Body of pancreas (tissue), 4 donors: ENCODE measurements at regions not wholly inside any gene's neighbourhood (a gene's known extent, or its start where the extent isn't known, plus 50 kb on each side); places are given as distances from the start of the nearest gene placed in this dataset.
A peak's percentile ranks its signal among the peaks of the same experiment; 100 is the strongest.

Source experiments
- ATAC-seq: fragments of 150-250 bp; one replicate; pipeline ENCODE4 v1.9.1; 2016
- DNase-seq, 4 donors: peaks; one replicate each; pipeline ENCODE4 v3.0.0-alpha.2; 2019
- H3K27ac ChIP-seq, 4 donors: fragments of 200-600 bp; sonication (generic); 1 replicate in 3 of 4; 2 replicates in 1 of 4; pipeline versions ENCODE4 v1.5.1 to v1.6.1; 2016 to 2019; ENCODE audit warnings: mild to moderate bottlenecking in 1 of 4, mixed read lengths in 1 of 4, moderate library complexity in 1 of 4
- H3K27me3 ChIP-seq, 2 donors: fragments of 200-600 bp; sonication (generic); one replicate each; pipeline ENCODE4 v1.6.0; 2016; ENCODE audit warnings: mild to moderate bottlenecking in 1 of 2
- H3K36me3 ChIP-seq, 2 donors: fragments of 200-600 bp; sonication (generic); replicated peaks in 1 of 2; 2 replicates each; pipeline ENCODE4 v1.5.1; 2016; ENCODE audit warnings: low read depth in 2 of 2; ENCODE audit not compliant: insufficient read depth in 1 of 2
- H3K4me1 ChIP-seq: fragments of 200-600 bp; sonication (generic); one replicate; pipeline ENCODE4 v1.6.0; 2016
- H3K4me3 ChIP-seq, 2 donors: fragments of 200-600 bp; sonication (generic); 1 replicate in 1 of 2; 2 replicates in 1 of 2; pipeline ENCODE4 v1.5.1; 2016 to 2019
- H3K9me3 ChIP-seq, 3 donors: fragments of 200-600 bp; sonication (generic); 1 replicate in 2 of 3; 2 replicates in 1 of 3; pipeline ENCODE4 v1.5.1; 2016
- POLR2A ChIP-seq, 3 donors: fragments of 450-650 bp; IDR thresholded peaks; one replicate each; pipeline ENCODE4 v1.6.1; 2016; ENCODE audit warnings: antibody characterized with exemption in 3 of 3, mild to moderate bottlenecking in 2 of 3
- WGBS, 2 donors: methylation state at CpG; one replicate each; pipeline ENCODE4 v1.1.5; 2017; 5-methylcytosine and 5-hydroxymethylcytosine counted together
- intact Hi-C: fragments of 100-400 bp; cut with DNase I; formaldehyde crosslinking; loops from one replicate; pipeline ENCODE4 v1.15.1; 2023
- TF ChIP-seq, protein P1 (sequence below), 7 experiments: fragments of 450-650 bp in 4 of 7; fragments of 200-600 bp in 3 of 7; sonication (generic) in 3 of 7; IDR thresholded peaks; one replicate each; pipeline ENCODE4 v1.5.1; 2016 to 2019; ENCODE audit warnings: antibody characterized with exemption in 7 of 7

DNA sequence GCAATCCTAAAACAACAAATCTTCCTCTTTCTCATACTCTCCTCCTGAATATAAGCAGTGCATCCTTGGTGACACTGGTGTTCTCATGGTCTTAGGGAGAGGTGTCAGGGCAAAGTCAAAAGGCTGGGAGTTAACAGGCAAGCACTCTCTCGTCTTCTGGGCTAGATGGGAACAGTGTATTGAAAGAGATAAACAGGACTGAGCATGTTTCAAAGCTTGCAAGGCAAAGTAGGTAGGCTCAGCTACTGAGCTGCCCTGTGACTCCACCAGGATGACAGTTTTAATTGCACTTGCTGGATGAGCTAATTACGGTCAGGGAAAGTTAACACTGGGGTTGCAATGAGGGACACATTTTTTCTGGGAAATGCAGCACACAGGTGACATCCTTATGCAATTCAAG, 554.9 kb upstream of the NRP1 start:
- no peaks in the 10 kb centered on the region for H3K9me3 ChIP-seq
- TF ChIP-seq, protein P1, sequence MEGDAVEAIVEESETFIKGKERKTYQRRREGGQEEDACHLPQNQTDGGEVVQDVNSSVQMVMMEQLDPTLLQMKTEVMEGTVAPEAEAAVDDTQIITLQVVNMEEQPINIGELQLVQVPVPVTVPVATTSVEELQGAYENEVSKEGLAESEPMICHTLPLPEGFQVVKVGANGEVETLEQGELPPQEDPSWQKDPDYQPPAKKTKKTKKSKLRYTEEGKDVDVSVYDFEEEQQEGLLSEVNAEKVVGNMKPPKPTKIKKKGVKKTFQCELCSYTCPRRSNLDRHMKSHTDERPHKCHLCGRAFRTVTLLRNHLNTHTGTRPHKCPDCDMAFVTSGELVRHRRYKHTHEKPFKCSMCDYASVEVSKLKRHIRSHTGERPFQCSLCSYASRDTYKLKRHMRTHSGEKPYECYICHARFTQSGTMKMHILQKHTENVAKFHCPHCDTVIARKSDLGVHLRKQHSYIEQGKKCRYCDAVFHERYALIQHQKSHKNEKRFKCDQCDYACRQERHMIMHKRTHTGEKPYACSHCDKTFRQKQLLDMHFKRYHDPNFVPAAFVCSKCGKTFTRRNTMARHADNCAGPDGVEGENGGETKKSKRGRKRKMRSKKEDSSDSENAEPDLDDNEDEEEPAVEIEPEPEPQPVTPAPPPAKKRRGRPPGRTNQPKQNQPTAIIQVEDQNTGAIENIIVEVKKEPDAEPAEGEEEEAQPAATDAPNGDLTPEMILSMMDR (IDR thresholded peaks at IDR 0.05) = no peak
- TF ChIP-seq POLR2A (IDR thresholded peaks at IDR 0.05) = no peak
- no peaks in the 10 kb centered on the region for H3K27me3 ChIP-seq
- intact Hi-C loops = no loop called here
- no peak for ATAC-seq
- 60 to 73% methylated on average over 2 of the region's 2 CpGs for WGBS, 2 donors
- H3K4me3 ChIP-seq = no peak overlapping the region
- H3K4me1 ChIP-seq = no peaks in the 10 kb centered on the region
- H3K36me3 ChIP-seq = no peaks in the 10 kb centered on the region
- DNase-seq = no peak
- no peak overlapping the region for H3K27ac ChIP-seq

DNA sequence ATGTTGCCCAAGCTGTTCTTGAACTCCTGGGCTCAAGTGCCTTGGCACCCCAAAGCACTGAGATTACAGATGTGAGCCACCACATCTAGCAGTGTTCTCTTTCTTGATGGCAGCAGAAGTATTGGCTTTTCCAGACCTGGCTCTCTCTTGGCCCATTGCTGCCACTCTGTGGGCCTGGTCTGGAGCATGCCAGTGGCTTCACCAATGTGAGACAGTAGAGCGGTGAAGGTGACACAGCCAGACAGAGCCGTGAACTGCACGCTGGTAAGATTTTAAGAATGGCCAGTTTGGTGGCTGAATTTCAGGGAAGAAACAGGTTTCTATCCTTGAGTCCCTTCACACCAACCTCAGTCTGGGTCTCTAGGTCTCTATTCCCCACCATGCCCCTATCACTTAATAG, 552.7 kb upstream of the NRP1 start:
- WGBS, 2 donors = 97% methylated on average over 3 of the region's 3 CpGs
- Histone ChIP-seq H3K4me3 (no peak overlapping the region), H3K27me3 (no peaks in the 10 kb centered on the region), H3K27ac (no peak overlapping the region), H3K36me3 (no peaks in the 10 kb centered on the region), H3K9me3 (no peaks in the 10 kb centered on the region), H3K4me1 (no peaks in the 10 kb centered on the region)
- intact Hi-C loops = no loop called here
- DNase-seq = no peak
- TF ChIP-seq POLR2A (IDR thresholded peaks at IDR 0.05) = no peak
- TF ChIP-seq, protein P1 (IDR thresholded peaks at IDR 0.05) = no peak
- no peak for ATAC-seq

DNA sequence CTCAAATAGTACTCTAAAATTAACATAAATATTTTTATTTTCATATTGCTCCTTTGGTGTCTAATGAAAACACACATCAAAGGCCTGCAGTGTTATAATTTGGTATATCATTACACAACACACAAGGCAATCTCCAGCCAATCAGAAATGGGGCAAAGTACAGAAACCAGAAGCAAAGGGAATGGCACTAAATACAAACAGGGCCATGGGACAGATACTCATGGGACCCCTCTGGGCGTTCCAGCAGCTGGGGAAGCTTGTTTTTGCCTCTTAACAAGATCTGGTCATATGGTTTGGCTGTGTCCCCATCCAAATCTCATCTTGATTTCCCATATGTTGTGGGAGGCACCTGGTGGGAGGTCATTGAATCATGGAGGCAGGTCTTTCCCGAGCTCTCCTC, 551.8 kb upstream of the NRP1 start:
- intact Hi-C loops = no loop called here
- 83% methylated on average over 2 of the region's 2 CpGs for WGBS, 2 donors
- Histone ChIP-seq H3K4me1 (no peaks in the 10 kb centered on the region), H3K27me3 (no peaks in the 10 kb centered on the region), H3K36me3 (no peaks in the 10 kb centered on the region), H3K4me3 (no peak overlapping the region), H3K9me3 (no peaks in the 10 kb centered on the region), H3K27ac (no peak overlapping the region)
- DNase-seq (no peak), ATAC-seq (no peak)
- TF ChIP-seq POLR2A (IDR thresholded peaks at IDR 0.05) = no peak
- TF ChIP-seq, protein P1 (IDR thresholded peaks at IDR 0.05) = no peak

DNA sequence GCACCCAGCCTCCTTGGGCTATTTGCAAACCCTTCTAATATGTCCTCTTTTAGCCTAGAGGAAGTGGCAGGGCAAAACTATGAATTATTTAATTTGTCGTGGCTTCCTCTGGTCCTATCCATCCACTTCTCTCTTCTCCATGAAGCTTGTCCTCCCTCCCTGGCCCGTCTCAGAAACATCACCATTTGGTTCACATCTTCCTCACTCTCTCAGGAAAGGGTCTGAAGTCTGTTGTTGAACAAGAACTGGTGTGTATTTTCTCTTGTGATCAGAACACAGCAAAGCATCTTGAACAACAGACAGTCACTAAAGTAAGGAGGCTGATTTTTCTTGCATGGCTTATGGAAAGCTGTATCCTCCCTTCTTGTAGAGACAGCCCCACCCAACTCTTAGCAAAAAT, 550.1 kb upstream of the NRP1 start:
- Histone ChIP-seq H3K27ac (peak overlapping the region in 2 of 4 donors; percentile 55 to 61), H3K4me1 (no peaks in the 10 kb centered on the region), H3K4me3 (no peak overlapping the region), H3K9me3 (no peaks in the 10 kb centered on the region), H3K27me3 (no peaks in the 10 kb centered on the region), H3K36me3 (no peaks in the 10 kb centered on the region)
- intact Hi-C loops = no loop called here
- 61 to 73% methylated on average over 2 of the region's 2 CpGs for WGBS, 2 donors
- ATAC-seq (no peak), DNase-seq (no peak)
- TF ChIP-seq, protein P1 (IDR thresholded peaks at IDR 0.05) = no peak
- TF ChIP-seq POLR2A (IDR thresholded peaks at IDR 0.05) = no peak

DNA sequence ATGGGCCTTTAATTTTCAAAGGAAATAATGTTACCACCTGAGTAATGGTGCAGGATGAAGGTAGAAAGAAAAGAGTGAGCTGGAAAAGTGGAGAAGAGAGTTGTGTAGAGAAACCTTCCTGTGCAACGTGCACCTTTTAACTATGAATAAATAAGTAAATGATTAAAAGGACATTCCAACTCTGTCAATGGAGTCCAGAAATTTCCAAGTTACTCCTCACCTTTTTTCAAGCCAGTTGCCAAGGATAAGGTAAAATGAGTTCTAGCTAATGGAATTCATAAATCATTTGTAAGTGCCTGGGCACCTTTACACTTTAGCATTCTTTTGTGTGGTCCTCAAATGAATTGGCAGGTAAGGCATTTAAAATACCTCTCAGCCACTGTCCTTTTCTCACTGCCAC, 549.4 kb upstream of the NRP1 start:
- WGBS, 2 donors = 24 to 25% methylated on average over 1 of the region's 1 CpG
- no peak for TF ChIP-seq POLR2A (IDR thresholded peaks at IDR 0.05)
- TF ChIP-seq, protein P1 (IDR thresholded peaks at IDR 0.05) = no peak
- no peaks in the 10 kb centered on the region for H3K27me3 ChIP-seq
- no peaks in the 10 kb centered on the region for H3K4me1 ChIP-seq
- ATAC-seq (peak; percentile 77), DNase-seq (no peak)
- peak overlapping the region in 2 of 4 donors; percentile 55 to 61 for H3K27ac ChIP-seq
- H3K4me3 ChIP-seq = no peak overlapping the region
- no peaks in the 10 kb centered on the region for H3K36me3 ChIP-seq
- H3K9me3 ChIP-seq = no peaks in the 10 kb centered on the region
- intact Hi-C loops = no loop called here
